ENCODE measurements at regions not wholly inside any gene's neighbourhood (a gene's known extent, or its start where the extent isn't known, plus 50 kb on each side); places are given as distances from the start of the nearest gene placed in this dataset.
"Not testable (repeated sequence)": the region's sequence is repeated elsewhere in the genome, so short reads cannot be mapped to it uniquely, and the experiment has no call there.

DNA sequence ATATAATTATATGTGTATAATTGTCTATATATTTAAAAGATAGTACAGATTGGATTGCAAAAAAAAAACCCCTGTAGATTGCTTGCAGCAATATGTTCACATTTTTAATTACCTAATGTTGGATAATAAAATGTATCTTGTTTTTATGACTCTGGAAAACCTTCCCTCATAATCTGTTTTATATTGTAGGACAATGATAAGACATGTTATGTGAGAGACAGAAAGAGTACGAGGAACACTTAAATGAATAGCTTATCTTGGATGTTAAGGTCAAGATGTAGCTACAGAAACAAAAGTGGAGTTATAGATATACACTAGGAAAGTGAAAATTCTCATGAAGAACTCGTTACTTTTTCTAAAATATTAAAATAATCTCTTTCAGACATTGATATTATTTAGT, 691.6 kb upstream of the IMPG1 start:
- DNase-seq, result no peak

DNA sequence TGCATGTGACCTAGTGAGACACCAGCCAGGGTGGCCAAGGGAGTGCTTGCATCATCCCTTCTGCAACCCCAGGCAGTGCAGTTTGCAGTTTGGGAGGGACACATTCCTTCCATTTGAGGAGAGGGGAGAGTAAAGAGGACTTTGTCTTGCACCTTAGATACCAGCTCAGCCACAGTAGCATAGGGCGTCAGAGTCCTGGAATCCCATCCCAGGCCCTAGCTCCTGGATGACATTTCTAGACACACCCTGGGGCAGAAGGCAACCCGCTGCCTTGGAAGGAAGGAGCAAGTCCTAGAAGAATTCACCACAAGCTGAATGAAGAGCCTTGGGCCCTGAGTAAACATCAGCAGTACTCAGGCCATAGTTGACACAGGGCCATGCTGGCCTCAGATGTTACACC, 680.4 kb upstream of the IMPG1 start:
- DNase-seq, result no peak

DNA sequence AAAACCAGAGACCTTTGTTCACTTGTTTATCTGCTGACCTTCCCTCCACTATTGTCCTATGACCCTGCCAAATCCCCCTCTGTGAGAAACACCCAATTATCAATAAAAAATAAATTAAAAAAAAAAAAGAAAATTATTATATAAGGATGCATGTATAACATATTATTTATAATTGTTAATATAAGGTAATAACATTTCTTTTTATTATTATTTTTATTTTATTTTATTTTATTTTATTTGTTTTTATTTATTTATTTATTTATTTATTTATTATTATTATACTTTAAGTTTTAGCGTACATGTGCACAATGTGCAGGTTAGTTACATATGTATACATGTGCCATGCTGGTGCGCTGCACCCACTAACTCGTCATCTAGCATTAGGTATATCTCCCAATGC, 672.9 kb upstream of the IMPG1 start:
- not testable (repeated sequence) for DNase-seq

DNA sequence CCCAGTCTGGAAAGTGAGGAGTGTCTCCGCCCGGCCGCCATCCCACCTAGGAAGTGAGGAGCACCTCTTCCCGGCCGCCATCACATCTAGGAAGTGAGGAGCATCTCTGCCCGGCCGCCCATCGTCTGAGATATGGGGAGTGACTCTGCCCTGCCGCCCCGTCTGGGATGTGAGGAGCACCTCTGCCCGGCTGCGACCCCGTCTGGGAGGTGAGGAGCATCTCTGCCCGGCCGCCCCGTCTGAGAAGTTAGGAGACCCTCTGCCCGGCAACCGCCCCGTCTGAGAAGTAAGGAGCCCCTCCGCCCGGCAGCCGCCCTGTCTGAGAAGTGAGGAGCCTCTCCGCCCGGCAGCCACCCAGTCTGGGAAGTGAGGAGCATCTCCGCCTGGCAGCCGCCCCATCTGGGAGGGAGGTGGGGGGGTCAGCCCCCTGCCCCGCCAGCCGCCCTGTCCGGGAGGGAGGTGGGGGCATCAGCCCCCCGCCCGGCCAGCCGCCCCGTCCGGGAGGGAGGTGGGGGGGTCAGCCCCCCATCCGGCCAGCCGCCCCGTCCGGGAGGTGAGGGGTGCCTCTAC, 671.8 kb upstream of the IMPG1 start:
- not testable (repeated sequence) for DNase-seq

- no peak for DNase-seq
Measured at GRCh38 chr6:76742919-76743318, 670.5 kb upstream of the IMPG1 start.

DNA sequence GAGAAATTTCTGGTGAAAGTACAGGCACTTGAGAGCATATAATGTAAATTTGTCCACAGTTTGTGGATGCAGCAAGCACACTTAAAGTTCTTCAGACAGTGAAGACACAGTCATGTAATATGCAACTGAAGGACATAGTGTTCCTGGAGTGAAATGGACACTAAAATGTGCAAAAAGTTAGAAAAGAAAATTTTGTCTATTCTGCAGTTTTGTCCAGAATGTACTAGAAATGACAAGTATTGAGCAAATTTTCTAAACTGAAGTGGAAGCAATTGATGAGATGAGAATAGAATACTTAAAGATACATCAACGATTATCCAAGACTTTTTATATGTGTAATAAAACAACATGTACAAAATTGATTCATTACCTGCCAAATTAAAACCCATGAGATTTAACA, 647.0 kb upstream of the IMPG1 start:
- DNase-seq, result no peak

DNA sequence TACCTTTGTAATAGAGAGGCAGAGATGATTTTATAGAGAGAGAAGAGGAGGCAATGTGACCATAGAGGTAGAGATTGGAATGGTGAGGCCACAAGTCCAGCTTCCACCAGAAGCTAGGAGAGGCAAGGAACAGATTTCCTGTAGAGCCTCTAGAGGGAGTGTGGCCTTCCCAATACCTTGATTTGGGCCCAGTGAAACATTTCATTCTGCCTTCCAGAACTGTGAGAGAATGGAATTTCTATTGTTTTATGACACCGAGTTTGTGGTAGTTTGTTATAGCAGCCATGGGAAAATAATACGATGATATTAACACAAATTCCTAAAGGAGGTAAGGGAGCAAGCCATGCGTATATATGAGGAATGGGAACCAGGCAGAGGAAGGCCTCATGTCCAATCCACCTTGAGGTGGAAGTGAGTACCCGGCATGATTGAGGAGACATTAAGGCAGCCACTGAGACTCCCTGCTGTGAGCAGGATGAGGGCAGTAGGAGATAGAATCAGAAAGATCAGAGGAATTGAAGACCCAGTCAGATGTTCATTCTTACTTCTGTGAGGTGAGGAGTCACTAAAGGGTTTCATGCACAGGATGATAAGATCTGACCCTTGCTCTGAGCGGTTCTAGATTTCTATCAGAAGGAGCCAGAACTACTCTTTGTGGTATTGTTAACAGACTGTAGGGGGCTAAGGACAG, 636.3 kb upstream of the IMPG1 start:
- DNase-seq, result no peak

DNA sequence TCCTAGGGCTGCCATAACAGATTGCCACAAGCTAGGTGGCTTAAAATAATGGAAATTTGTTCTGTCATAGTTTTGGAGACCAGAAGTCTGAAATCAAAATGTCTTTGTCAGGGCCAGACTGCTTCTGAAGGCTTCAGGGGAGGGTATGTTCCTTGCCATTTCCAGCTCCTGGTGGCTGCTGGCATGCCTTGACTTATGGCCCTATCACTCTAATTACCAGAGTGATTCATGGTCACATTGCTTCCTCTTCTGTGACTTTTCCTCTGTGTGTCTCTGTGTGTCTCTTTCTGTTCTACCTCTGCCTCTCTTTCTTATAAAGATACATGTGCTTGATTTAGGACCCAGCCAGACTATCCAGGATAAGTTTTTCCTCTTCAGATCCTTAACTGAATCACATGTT, 635.2 kb upstream of the IMPG1 start:
- DNase-seq, result no peak

DNA sequence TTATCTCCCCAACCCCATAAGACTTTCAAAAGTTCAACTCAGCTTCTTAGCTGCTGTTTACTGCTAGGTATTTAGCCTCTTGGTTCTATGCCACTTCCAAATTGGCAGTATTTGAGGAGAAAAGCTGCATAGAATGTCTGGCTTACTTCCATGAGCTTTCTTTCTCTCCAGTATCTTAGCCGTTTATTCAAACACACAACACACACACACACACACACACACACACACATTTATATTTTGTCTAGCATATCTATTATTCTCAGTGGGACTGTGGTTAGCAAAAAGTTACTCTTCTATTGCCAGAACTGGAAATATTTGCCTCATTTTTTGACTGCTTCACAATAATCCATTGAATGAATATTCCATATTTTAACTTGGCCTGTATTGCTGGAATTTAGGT, 634.2 kb upstream of the IMPG1 start:
- no peak for DNase-seq

DNA sequence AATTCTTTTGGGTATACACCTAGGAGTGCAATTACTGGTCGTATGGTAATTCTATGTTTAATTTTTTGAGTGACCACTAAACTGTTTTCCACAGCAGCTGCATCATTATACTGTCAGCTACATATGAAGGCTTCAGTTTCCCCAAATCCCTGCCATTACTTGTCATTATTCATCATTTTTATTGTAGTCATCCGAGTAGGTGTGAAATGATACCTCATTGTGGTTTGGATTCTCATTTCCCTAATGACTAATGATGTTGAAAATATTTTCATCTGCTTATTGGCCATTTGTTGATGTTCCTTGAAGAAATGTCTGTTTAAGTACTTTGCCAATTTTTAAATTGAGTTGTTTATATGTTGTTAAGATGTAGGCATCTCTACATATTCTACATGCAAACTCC, 633.6 kb upstream of the IMPG1 start:
- no peak for DNase-seq

DNA sequence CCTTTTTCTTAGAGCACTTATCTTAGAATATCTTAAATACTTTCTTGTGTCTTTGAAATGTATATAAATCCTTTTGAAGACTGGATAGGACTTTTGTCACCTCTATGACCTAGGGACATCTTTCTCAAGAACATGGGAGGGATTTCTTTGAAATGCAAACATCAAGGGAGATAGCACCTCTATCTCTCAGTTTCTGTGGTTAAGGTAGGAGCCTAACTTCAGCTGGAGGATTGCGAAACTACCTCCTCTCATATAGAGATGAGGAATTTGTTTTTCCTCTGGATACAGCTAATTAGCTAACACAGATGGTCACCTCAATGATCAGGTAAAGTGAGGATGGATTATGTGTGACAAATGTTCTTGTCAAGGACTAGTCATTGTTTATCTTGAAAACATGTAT, 631.3 kb upstream of the IMPG1 start:
- no peak for DNase-seq

DNA sequence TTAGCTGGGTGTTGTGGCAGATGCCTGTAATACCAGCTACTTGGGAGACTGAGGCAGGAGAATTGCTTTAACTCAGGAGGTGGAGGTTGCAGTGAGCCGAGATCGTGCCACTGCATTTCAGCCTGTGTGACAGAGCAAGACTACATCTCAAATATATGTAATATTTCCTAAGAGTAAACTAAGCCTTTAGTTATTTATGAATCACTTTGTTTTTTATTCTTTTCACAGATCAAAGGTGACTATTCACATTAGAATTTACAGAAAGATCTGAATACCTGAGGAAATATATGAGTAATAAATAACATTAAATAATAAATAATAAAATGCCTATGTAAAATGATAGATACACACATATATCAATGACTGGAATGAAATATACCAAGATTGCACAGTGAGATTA, 630.8 kb upstream of the IMPG1 start:
- no peak for DNase-seq

DNA sequence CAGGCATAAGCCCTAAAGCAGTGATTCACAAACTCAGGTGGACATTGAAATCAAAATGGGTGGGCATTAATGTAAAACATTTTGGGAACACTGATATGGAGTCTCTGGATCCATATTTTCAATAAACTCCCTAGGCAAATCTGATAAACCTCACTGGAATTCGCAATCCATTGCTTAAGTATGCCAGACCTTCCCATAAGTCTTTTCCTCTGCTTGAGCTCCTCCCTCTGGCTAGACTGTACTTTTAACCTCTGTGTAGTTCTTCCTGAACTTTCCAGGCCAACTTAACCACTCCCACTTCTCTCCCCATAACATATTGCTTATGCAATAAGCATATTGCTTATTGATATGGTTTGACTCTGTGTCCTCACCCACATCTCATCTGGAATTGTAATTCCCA, 629.7 kb upstream of the IMPG1 start:
- no peak for DNase-seq

DNA sequence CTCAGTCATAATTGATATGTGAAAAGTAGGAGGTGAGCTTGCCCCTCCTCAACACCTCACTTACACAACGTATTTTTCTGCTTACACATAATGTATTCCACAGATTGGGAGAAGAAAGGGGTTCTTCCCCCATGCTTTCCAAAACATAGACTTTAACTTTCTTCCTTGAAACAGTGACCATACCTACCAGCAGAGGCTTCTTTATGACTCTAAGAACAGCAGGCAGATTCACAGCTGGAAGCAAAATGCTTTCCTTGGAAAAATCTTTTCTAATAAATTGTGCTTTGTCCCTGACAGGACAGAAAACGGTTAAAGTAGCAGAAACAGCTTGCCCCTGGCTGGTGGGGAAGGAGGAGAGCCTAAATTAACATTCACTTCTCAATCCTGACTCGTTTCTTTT, 629.1 kb upstream of the IMPG1 start:
- DNase-seq, result no peak

- DNase-seq, result no peak
Measured at GRCh38 chr6:76697585-76697984, 625.1 kb upstream of the IMPG1 start.

DNA sequence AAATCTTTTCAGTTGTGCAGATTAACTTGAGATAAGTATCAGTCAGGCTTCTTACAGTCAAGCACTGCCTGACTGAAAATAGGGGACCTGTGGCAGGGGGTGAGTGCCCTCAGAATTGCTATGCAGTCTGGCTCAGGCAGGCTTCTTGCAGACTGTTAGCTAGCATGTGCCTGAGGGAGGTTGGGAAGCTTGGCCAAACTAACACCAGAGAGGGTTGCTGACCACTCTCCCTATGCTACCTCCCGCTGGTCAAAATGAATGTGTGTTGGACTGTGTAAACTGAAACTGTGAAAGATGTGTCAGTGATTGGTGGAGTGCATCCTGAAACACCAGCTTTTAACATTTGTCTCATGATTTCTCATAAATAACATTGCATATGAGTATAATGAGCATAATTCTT, 622.3 kb upstream of the IMPG1 start:
- DNase-seq, result no peak

- no peak for DNase-seq
Measured at GRCh38 chr6:76684875-76685274, 612.4 kb upstream of the IMPG1 start.

GRCh38 chr6:76683985-76684384, 611.5 kb upstream of the IMPG1 start:
- DNase-seq, result no peak

GRCh38 chr6:76682842-76683241, 610.4 kb upstream of the IMPG1 start:
- DNase-seq, result no peak

GRCh38 chr6:76681781-76682180, 609.3 kb upstream of the IMPG1 start:
- DNase-seq, result no peak

GRCh38 chr6:76677017-76677416, 604.6 kb upstream of the IMPG1 start:
- no peak for DNase-seq

DNA sequence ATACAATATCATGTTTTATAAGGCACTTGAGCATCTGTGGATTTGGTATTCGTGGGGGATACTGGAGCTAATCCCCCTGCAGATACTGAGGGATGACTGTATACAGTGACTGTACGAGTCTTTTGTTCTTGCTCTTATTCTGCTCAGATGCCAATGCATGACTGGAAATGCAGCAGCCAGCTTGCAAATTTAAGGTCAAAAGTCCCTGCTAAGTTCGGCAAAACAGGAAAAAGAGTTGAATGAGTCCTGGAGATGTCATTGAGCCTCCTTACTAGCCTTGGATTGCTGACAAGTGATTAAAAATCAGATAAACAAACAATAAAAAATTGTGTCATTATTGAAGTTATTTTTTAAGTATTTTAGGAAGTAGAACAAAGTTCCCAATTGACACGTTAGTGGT, 599.3 kb upstream of the IMPG1 start:
- DNase-seq, result no peak

GRCh38 chr6:76644231-76644630, 571.8 kb upstream of the IMPG1 start:
- DNase-seq, result no peak

GRCh38 chr6:76639941-76640340, 567.5 kb upstream of the IMPG1 start:
- DNase-seq, result no peak

- no peak for DNase-seq
Measured at GRCh38 chr6:76634695-76635094, 562.2 kb upstream of the IMPG1 start.
